ENCODE measurements at regions not wholly inside any gene's neighbourhood (a gene's known extent, or its start where the extent isn't known, plus 50 kb on each side); places are given as distances from the start of the nearest gene placed in this dataset.

DNA sequence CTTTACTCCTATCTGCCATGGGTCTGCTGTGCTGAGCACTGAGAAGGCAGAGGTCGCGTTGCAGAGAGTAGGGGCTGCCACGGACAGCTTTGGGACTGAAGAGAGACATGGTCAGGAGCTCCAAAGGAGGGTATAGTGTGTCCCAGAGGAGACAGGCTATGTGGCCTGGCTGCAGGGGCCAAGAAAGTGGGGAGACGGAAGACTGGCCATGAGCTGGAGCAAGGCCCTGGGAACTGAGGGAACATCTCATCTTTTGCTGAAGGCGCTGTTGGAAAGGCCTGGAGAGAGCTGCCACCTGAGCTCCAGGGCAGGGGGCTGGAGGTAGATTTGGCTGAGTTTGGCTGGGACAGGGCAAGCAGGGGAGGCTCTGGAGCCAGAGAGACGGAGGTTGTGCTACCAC is 55.8 kb upstream of the AJAP1 start:
- in situ Hi-C loops (cut with HindIII; ENCODE audit: low pct_unique_long_range_greater_than_20kb, low sequenced_read_pairs), result no loop called here
- no peaks in the 10 kb centered on the region for H3K4me1 ChIP-seq (ENCODE audit: control insufficient read depth, insufficient read depth, low read length)
- TF ChIP-seq, protein P1, sequence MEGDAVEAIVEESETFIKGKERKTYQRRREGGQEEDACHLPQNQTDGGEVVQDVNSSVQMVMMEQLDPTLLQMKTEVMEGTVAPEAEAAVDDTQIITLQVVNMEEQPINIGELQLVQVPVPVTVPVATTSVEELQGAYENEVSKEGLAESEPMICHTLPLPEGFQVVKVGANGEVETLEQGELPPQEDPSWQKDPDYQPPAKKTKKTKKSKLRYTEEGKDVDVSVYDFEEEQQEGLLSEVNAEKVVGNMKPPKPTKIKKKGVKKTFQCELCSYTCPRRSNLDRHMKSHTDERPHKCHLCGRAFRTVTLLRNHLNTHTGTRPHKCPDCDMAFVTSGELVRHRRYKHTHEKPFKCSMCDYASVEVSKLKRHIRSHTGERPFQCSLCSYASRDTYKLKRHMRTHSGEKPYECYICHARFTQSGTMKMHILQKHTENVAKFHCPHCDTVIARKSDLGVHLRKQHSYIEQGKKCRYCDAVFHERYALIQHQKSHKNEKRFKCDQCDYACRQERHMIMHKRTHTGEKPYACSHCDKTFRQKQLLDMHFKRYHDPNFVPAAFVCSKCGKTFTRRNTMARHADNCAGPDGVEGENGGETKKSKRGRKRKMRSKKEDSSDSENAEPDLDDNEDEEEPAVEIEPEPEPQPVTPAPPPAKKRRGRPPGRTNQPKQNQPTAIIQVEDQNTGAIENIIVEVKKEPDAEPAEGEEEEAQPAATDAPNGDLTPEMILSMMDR (IDR thresholded peaks at IDR 0.05), result no peak
- TF ChIP-seq POLR2AphosphoS5 (IDR thresholded peaks at IDR 0.05; ENCODE audit: low read depth, low read length) (no peak), SIN3A (IDR thresholded peaks at IDR 0.05; ENCODE audit: borderline replicate concordance, insufficient read depth, low read depth, low read length) (no peak), TCF7L2 (IDR thresholded peaks at IDR 0.05; ENCODE audit: low read depth, low read length) (no peak)
- TF ChIP-seq, protein P2, sequence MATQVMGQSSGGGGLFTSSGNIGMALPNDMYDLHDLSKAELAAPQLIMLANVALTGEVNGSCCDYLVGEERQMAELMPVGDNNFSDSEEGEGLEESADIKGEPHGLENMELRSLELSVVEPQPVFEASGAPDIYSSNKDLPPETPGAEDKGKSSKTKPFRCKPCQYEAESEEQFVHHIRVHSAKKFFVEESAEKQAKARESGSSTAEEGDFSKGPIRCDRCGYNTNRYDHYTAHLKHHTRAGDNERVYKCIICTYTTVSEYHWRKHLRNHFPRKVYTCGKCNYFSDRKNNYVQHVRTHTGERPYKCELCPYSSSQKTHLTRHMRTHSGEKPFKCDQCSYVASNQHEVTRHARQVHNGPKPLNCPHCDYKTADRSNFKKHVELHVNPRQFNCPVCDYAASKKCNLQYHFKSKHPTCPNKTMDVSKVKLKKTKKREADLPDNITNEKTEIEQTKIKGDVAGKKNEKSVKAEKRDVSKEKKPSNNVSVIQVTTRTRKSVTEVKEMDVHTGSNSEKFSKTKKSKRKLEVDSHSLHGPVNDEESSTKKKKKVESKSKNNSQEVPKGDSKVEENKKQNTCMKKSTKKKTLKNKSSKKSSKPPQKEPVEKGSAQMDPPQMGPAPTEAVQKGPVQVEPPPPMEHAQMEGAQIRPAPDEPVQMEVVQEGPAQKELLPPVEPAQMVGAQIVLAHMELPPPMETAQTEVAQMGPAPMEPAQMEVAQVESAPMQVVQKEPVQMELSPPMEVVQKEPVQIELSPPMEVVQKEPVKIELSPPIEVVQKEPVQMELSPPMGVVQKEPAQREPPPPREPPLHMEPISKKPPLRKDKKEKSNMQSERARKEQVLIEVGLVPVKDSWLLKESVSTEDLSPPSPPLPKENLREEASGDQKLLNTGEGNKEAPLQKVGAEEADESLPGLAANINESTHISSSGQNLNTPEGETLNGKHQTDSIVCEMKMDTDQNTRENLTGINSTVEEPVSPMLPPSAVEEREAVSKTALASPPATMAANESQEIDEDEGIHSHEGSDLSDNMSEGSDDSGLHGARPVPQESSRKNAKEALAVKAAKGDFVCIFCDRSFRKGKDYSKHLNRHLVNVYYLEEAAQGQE (IDR thresholded peaks at IDR 0.05; ENCODE audit: insufficient read depth in 1 of 2, low read depth in 2 of 2, low read length in 1 of 2), result no peak
- no peaks in the 10 kb centered on the region for H3K9me3 ChIP-seq (ENCODE audit: control insufficient read depth, insufficient read depth, low read depth, low read length)
- intact Hi-C loops (cut with micrococcal nuclease; ENCODE audit: unreplicated experiment), result no loop called here
- DNase-seq (ENCODE audit: low read depth, low spot score) (no peak), ATAC-seq (no peak)
- POLR2A ChIA-PET, result no interaction called here
- no TSS peak for BruUV-seq (replicated peaks)
- H3K4me3 ChIP-seq (ENCODE audit: low read depth in 2 of 2, low read length in 2 of 2), result no peak overlapping the region
- CTCF ChIA-PET, result no interaction called here
- no peak overlapping the region for H3K27ac ChIP-seq (ENCODE audit: low read length)
- no peaks in the 10 kb centered on the region; the same call in 1 of the 2 replicates for H3K27me3 ChIP-seq (ENCODE audit: control insufficient read depth, insufficient read depth, low read length)
- no peaks in the 10 kb centered on the region for H3K36me3 ChIP-seq (ENCODE audit: control insufficient read depth, insufficient read depth, low read length)

DNA sequence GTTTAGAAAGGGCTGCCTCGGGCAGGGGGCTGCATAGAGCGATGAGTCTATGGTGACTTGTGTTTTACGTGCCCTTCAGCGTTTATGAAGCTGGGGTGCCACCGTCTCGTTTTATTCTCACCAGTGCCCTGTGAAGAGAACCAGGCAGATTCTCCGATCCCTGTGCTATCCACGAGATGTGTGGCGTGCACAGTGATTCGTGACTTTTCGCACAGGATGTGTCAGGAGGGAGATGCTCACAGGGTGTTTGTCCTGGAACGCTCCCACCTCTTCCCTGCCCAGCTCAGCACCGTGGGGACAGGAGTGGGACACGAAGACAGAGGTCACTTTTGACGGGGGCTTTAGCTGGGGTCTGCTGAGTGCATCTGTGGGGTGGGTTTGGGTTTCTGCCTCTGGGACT is 54.9 kb upstream of the AJAP1 start:
- DNase-seq (ENCODE audit: low read depth, low spot score) (no peak), ATAC-seq (no peak)
- Histone ChIP-seq H3K27me3 (ENCODE audit: control insufficient read depth, insufficient read depth, low read length) (peaks cover 2% of the 10 kb centered on the region; the same call in 1 of the 2 replicates), H3K27ac (ENCODE audit: low read length) (no peak overlapping the region), H3K9me3 (ENCODE audit: control insufficient read depth, insufficient read depth, low read depth, low read length) (no peaks in the 10 kb centered on the region), H3K36me3 (ENCODE audit: control insufficient read depth, insufficient read depth, low read length) (no peaks in the 10 kb centered on the region), H3K4me1 (ENCODE audit: control insufficient read depth, insufficient read depth, low read length) (no peaks in the 10 kb centered on the region), H3K4me3 (ENCODE audit: low read depth in 2 of 2, low read length in 2 of 2) (no peak overlapping the region)
- ChIA-PET CTCF (interaction anchor here (0.6 kb wide), 1 partner anchor 966 kb away, joined by 3 read pairs; no protein-coding TSS in a partner anchor), POLR2A (no interaction called here)
- intact Hi-C loops (cut with micrococcal nuclease; ENCODE audit: unreplicated experiment) (no loop called here), in situ Hi-C loops (cut with HindIII; ENCODE audit: low pct_unique_long_range_greater_than_20kb, low sequenced_read_pairs) (no loop called here)
- TF ChIP-seq POLR2AphosphoS5 (IDR thresholded peaks at IDR 0.05; ENCODE audit: low read depth, low read length), result no peak
- no peak for TF ChIP-seq SIN3A (IDR thresholded peaks at IDR 0.05; ENCODE audit: borderline replicate concordance, insufficient read depth, low read depth, low read length)
- no peak for TF ChIP-seq TCF7L2 (IDR thresholded peaks at IDR 0.05; ENCODE audit: low read depth, low read length)
- TF ChIP-seq, protein P2 (IDR thresholded peaks at IDR 0.05; ENCODE audit: insufficient read depth in 1 of 2, low read depth in 2 of 2, low read length in 1 of 2), result no peak
- TF ChIP-seq, protein P1 (IDR thresholded peaks at IDR 0.05), result no peak
- no TSS peak for BruUV-seq (replicated peaks)

Data from Panc1 (cell line).